Heart left ventricle (tissue), 13 donors: ENCODE measurements at regions not wholly inside any gene's neighbourhood (a gene's known extent, or its start where the extent isn't known, plus 50 kb on each side); places are given as distances from the start of the nearest gene placed in this dataset.

Experiments used
- CTCF ChIP-seq, 12 donors: fragments of 200-600 bp; sonication (generic) in 4 of 12; IDR thresholded peaks; one replicate each; pipeline versions ENCODE4 v1.5.0 to v1.8.0; 2018 to 2022; ENCODE audit warnings: antibody characterized with exemption in 12 of 12, mild to moderate bottlenecking in 5 of 12
- POLR2A ChIP-seq, 2 donors: fragments of 450-650 bp; IDR thresholded peaks; one replicate each; pipeline ENCODE4 v1.6.1; 2017; ENCODE audit warnings: antibody characterized with exemption in 2 of 2, mild to moderate bottlenecking in 2 of 2, moderate library complexity in 2 of 2
- donor health status: ischemic (EF 13 %, LVEDD 7.1; RV severe dilation, severe dysfunction).
- donor health status: DM: no; HTN: yes; CAD: no.
- donor health status: DM: no; HTN: no; CAD: no.
- donor health status: ischemic (EF 25% LVEDD 6.9; RV normal size, moderate dysfunction).
- donor health status: ischemic (EF 25% LVEDD 5.7; RV mildly dilated, moderate dysfunction).
- donor health status: ischemic (EF 35%, LVEDD 5.7; RV mildly dilated, moderate dysfunction).
- donor health status: nonischemic (EF 11% LVEDD 7.7; RV severe dilation, severe dysfunction).
- donor health status: DM: yes; HTN: yes; CAD: no.
- donor health status: PGD.
- donor health status: ischemic (EF 29% LVEDD 5.4; RV normal size, mild dysfunction).
- donor health status: nonischemic (EF 23%, LVEDD 6.1; RV moderate dilation, normal function).

GRCh38 chr1:199447906-199448305 is 579.6 kb upstream of the NR5A2 start:
- TF ChIP-seq CTCF (IDR thresholded peaks at IDR 0.05) (no peak), POLR2A (IDR thresholded peaks at IDR 0.05) (no peak)
